Thyroid gland (tissue), 4 donors: ENCODE measurements at regions not wholly inside any gene's neighbourhood (a gene's known extent, or its start where the extent isn't known, plus 50 kb on each side); places are given as distances from the start of the nearest gene placed in this dataset.

Experiments used
- CTCF ChIP-seq, 6 experiments: fragments of 200-600 bp in 3 of 6; fragments of 450-650 bp in 3 of 6; sonication (generic) in 3 of 6; IDR thresholded peaks; one replicate each; pipeline ENCODE4 v1.5.1; 2016 to 2019; ENCODE audit warnings: antibody characterized with exemption in 6 of 6, mild to moderate bottlenecking in 2 of 6, inconsistent platforms in 1 of 6, moderate library complexity in 1 of 6
- POLR2A ChIP-seq, 2 donors: fragments of 450-650 bp; IDR thresholded peaks; one replicate each; pipeline ENCODE4 v1.6.1; 2017; ENCODE audit warnings: antibody characterized with exemption in 2 of 2, mild to moderate bottlenecking in 2 of 2, moderate library complexity in 1 of 2

- no peak for TF ChIP-seq CTCF (IDR thresholded peaks at IDR 0.05)
- no peak for TF ChIP-seq POLR2A (IDR thresholded peaks at IDR 0.05)
These were observed 2166.7 kb upstream of the PIK3C3 start for GRCh38 chr18:39788383-39788782.
